Neural progenitor cell (in vitro differentiated cells): ENCODE measurements at regions not wholly inside any gene's neighbourhood (a gene's known extent, or its start where the extent isn't known, plus 50 kb on each side); places are given as distances from the start of the nearest gene placed in this dataset.

Experiments used
- DNase-seq: peaks from one replicate; pipeline ENCODE4 v3.0.0-alpha.2; 2016; ENCODE audit warnings: low spot score
- H2AFZ ChIP-seq: fragments of 200-600 bp; sonication (generic); replicated peaks from 2 replicates; pipeline ENCODE4 v1.6.1; 2016; ENCODE audit warnings: antibody characterized with exemption
- H3F3A ChIP-seq: fragments of 200-600 bp; sonication (generic); 2 replicates; pipeline ENCODE4 v1.6.1; 2016; ENCODE audit warnings: antibody characterized with exemption, low read depth
- H3K27ac ChIP-seq: fragments of 200-600 bp; sonication (generic); 2 replicates; pipeline ENCODE4 v1.5.1; 2016; ENCODE audit warnings: mild to moderate bottlenecking
- H3K27me3 ChIP-seq: fragments of 200-600 bp; sonication (generic); 2 replicates; pipeline ENCODE4 v1.6.1; 2016; ENCODE audit warnings: mild to moderate bottlenecking, moderate library complexity
- H3K36me3 ChIP-seq: fragments of 200-600 bp; sonication (generic); 2 replicates; pipeline ENCODE4 v1.5.1; 2016
- H3K4me1 ChIP-seq: fragments of 200-600 bp; sonication (generic); 2 replicates; pipeline ENCODE4 v1.6.1; 2016; ENCODE audit warnings: mixed run types
- H3K4me2 ChIP-seq: fragments of 200-600 bp; sonication (generic); 2 replicates; pipeline ENCODE4 v1.6.1; 2016
- H3K4me3 ChIP-seq: fragments of 200-600 bp; sonication (generic); 2 replicates; pipeline ENCODE4 v1.5.1; 2016
- H3K79me2 ChIP-seq: fragments of 200-600 bp; sonication (generic); 2 replicates; pipeline ENCODE4 v1.6.1; 2016; ENCODE audit warnings: low read depth
- H3K9ac ChIP-seq: fragments of 200-600 bp; sonication (generic); 2 replicates; pipeline ENCODE4 v1.6.1; 2016
- H3K9me3 ChIP-seq: fragments of 200-600 bp; sonication (generic); 2 replicates; pipeline ENCODE4 v1.5.1; 2016; ENCODE audit warnings: low read depth
- H4K20me1 ChIP-seq: fragments of 200-600 bp; sonication (generic); 2 replicates; pipeline ENCODE4 v1.6.1; 2016; ENCODE audit warnings: low read depth
- H3K27ac Mint-ChIP-seq: 3 replicates; pipeline ENCODE4 v1.8.0; 2021; ENCODE audit warnings: mixed read lengths
- H3K27me3 Mint-ChIP-seq: 2 replicates; pipeline ENCODE4 v1.8.0; 2022; ENCODE audit warnings: low read depth, mild to moderate bottlenecking, inconsistent platforms, moderate library complexity, mixed read lengths; ENCODE audit not compliant: insufficient read depth
- H3K36me3 Mint-ChIP-seq: 3 replicates; pipeline ENCODE4 v1.8.0; 2021; ENCODE audit warnings: mixed read lengths
- H3K4me1 Mint-ChIP-seq: 3 replicates; pipeline ENCODE4 v1.8.0; 2021; ENCODE audit warnings: mixed read lengths
- H3K4me3 Mint-ChIP-seq: 3 replicates; pipeline ENCODE4 v1.8.0; 2021; ENCODE audit warnings: mild to moderate bottlenecking, moderate library complexity, mixed read lengths
- H3K9me3 Mint-ChIP-seq: 3 replicates; pipeline ENCODE4 v1.8.0; 2020; ENCODE audit warnings: mixed read lengths
- CTCF ChIP-seq: fragments of 200-600 bp; sonication (generic); IDR thresholded peaks from 2 replicates; pipeline ENCODE4 v1.5.1; 2017; ENCODE audit warnings: antibody characterized with exemption, mild to moderate bottlenecking
- EZH2 ChIP-seq: fragments of 200-600 bp; sonication (generic); IDR thresholded peaks from 2 replicates; pipeline ENCODE4 v1.6.1; 2017; ENCODE audit warnings: antibody characterized with exemption, mild to moderate bottlenecking, moderate library complexity
- EZH2phosphoT487 ChIP-seq: fragments of 200-600 bp; sonication (generic); IDR thresholded peaks from 2 replicates; pipeline ENCODE4 v1.6.1; 2017; ENCODE audit warnings: antibody characterized with exemption

DNA sequence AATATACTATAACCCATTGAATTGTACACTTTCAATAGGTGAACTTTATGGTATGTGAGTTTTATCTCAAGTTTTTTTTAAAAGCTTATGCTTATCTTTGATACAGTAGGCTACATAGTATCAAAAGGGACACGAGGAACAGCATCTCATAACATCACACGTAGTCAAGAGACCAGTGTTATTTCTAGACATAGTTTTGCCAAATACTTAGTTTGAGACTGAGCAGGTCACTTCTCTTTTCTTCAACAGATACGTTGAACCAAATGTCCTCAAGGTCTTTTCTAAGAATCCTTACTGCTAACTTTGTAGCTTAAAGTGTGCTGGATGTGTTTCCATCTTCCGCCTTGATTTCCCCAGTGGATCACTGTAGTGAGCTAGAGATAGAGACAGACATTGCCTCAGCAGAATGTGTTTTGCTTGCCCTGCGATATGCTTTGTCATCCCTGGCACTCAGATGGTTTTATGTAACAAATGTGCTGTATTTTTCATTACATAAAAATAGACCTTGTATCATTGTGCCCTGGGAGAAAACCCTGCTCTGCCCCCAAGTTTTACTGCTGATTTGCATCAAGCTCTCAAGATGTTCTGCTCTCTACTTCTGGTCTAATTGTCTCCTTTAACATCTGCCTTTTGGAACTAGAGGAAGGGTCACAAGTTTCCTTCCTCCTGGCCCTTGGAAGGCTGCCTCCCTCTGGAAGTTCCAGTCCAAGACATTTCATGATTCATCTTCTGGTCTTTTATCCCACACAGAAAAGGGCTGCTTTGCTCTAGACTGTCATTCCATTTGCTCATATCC lies 426.4 kb upstream of the RGMA start:
- Histone ChIP-seq H3K4me3 (no peak overlapping the region), H3K79me2 (no peaks in the 10 kb centered on the region), H3K9me3 (no peaks in the 10 kb centered on the region), H3K36me3 (no peaks in the 10 kb centered on the region), H3K9ac (no peak overlapping the region), H3K4me1 (peaks cover 28% of the 10 kb centered on the region), H3K27me3 (no peaks in the 10 kb centered on the region), H4K20me1 (no peaks in the 10 kb centered on the region), H3K27ac (no peak overlapping the region), H3K4me2 (no peak overlapping the region), H3F3A (peaks cover 9% of the 10 kb centered on the region), H2AFZ (no peak overlapping the region)
- peaks cover 3% of the 10 kb centered on the region for H3K9me3 Mint-ChIP-seq
- peaks cover 7% of the 10 kb centered on the region for H3K36me3 Mint-ChIP-seq
- DNase-seq, result no peak
- TF ChIP-seq EZH2, result no peak
- no peak for TF ChIP-seq EZH2phosphoT487
- TF ChIP-seq CTCF, result no peak
- peaks cover 11% of the 10 kb centered on the region for H3K4me1 Mint-ChIP-seq
- H3K27ac Mint-ChIP-seq, result no peak overlapping the region
- H3K4me3 Mint-ChIP-seq, result no peak overlapping the region
- no peaks in the 10 kb centered on the region for H3K27me3 Mint-ChIP-seq

- Histone ChIP-seq H3K27ac (no peak overlapping the region), H3K79me2 (no peaks in the 10 kb centered on the region), H3K4me1 (peaks cover 16% of the 10 kb centered on the region), H2AFZ (no peak overlapping the region), H3K9ac (no peak overlapping the region), H4K20me1 (no peaks in the 10 kb centered on the region), H3K27me3 (no peaks in the 10 kb centered on the region), H3F3A (peaks cover 11% of the 10 kb centered on the region), H3K36me3 (no peaks in the 10 kb centered on the region), H3K4me2 (no peak overlapping the region), H3K9me3 (peaks cover 4% of the 10 kb centered on the region), H3K4me3 (no peak overlapping the region)
- no peak for DNase-seq
- no peak overlapping the region for H3K27ac Mint-ChIP-seq
- H3K27me3 Mint-ChIP-seq, result no peaks in the 10 kb centered on the region
- H3K4me1 Mint-ChIP-seq, result peaks cover 12% of the 10 kb centered on the region
- peaks cover 12% of the 10 kb centered on the region for H3K9me3 Mint-ChIP-seq
- H3K36me3 Mint-ChIP-seq, result peaks cover 24% of the 10 kb centered on the region
- H3K4me3 Mint-ChIP-seq, result no peak overlapping the region
- no peak for TF ChIP-seq EZH2
These were observed 417.6 kb upstream of the RGMA start for GRCh38 chr15:93506646-93507045.

DNA sequence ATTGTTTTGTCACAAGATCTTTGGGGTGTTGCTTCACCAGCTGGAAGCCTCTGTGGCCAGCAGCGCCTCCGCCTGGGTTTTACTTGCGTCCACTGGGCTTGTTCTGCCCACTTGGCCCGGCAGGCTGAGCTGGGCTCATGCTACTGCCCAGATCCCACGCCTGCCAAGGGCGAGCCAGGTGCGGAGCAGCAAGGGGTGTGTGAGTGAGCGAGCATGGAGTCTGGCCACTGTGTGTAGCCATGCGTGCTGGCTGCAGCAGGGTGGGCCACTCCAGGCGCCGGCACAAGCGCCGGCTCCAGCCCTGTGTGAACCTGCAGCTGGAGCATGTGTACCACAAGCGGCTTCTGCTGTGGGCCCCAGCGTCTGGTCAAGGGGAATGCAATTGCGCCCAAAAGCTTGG lies 416.5 kb upstream of the RGMA start:
- Histone ChIP-seq H3K27me3 (no peaks in the 10 kb centered on the region), H3K27ac (no peak overlapping the region), H3K9ac (no peak overlapping the region), H3K9me3 (peaks cover 4% of the 10 kb centered on the region), H3K79me2 (no peaks in the 10 kb centered on the region), H3K4me2 (no peak overlapping the region), H3F3A (peaks cover 3% of the 10 kb centered on the region), H3K36me3 (no peaks in the 10 kb centered on the region), H4K20me1 (no peaks in the 10 kb centered on the region), H3K4me3 (no peak overlapping the region), H3K4me1 (peaks cover 4% of the 10 kb centered on the region), H2AFZ (no peak overlapping the region)
- Mint-ChIP-seq H3K27ac (no peak overlapping the region), H3K4me3 (no peak overlapping the region), H3K4me1 (peaks cover 4% of the 10 kb centered on the region), H3K9me3 (peaks cover 12% of the 10 kb centered on the region), H3K27me3 (no peaks in the 10 kb centered on the region), H3K36me3 (peaks cover 30% of the 10 kb centered on the region)
- DNase-seq, result no peak
- TF ChIP-seq EZH2phosphoT487 (no peak), EZH2 (no peak)

- Mint-ChIP-seq H3K4me3 (no peak overlapping the region), H3K27ac (no peak overlapping the region), H3K9me3 (no peaks in the 10 kb centered on the region), H3K4me1 (peaks cover 10% of the 10 kb centered on the region), H3K27me3 (no peaks in the 10 kb centered on the region), H3K36me3 (peaks cover 42% of the 10 kb centered on the region)
- no peak overlapping the region for H3K9ac ChIP-seq
- H3K27me3 ChIP-seq, result no peaks in the 10 kb centered on the region
- H3K9me3 ChIP-seq, result no peaks in the 10 kb centered on the region
- H4K20me1 ChIP-seq, result no peaks in the 10 kb centered on the region
- H2AFZ ChIP-seq, result no peak overlapping the region
- H3K36me3 ChIP-seq, result no peaks in the 10 kb centered on the region
- H3K79me2 ChIP-seq, result no peaks in the 10 kb centered on the region
- TF ChIP-seq EZH2phosphoT487 (no peak), EZH2 (no peak), CTCF (no peak)
- no peak overlapping the region for H3K4me3 ChIP-seq
- H3K4me1 ChIP-seq, result peaks cover 4% of the 10 kb centered on the region
- no peaks in the 10 kb centered on the region for H3F3A ChIP-seq
- no peak for DNase-seq
- no peak overlapping the region for H3K27ac ChIP-seq
- no peak overlapping the region for H3K4me2 ChIP-seq
These were observed 412.9 kb upstream of the RGMA start for GRCh38 chr15:93501946-93502345.
